ENCODE measurements at regions not wholly inside any gene's neighbourhood (a gene's known extent, or its start where the extent isn't known, plus 50 kb on each side); places are given as distances from the start of the nearest gene placed in this dataset.

DNA sequence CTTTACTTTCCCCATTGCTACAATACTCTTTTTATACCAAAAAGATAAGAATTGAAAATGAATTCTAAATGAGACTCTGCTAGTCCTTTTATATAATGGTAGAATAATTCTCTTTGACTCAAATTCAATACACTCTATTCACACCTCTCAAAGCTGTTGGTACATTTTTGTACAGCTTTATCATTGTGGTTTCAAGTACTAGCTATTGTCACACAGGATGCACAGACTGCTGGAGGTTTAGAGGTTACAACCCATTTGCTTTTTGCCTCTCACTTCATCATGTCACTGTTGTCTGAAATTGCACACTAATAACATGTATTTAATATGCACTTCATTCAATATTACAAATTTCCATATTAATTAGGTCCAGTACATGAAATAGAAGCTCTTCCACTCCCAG, 442.2 kb upstream of the ARID1B start (continued):
- TF ChIP-seq, protein P1, sequence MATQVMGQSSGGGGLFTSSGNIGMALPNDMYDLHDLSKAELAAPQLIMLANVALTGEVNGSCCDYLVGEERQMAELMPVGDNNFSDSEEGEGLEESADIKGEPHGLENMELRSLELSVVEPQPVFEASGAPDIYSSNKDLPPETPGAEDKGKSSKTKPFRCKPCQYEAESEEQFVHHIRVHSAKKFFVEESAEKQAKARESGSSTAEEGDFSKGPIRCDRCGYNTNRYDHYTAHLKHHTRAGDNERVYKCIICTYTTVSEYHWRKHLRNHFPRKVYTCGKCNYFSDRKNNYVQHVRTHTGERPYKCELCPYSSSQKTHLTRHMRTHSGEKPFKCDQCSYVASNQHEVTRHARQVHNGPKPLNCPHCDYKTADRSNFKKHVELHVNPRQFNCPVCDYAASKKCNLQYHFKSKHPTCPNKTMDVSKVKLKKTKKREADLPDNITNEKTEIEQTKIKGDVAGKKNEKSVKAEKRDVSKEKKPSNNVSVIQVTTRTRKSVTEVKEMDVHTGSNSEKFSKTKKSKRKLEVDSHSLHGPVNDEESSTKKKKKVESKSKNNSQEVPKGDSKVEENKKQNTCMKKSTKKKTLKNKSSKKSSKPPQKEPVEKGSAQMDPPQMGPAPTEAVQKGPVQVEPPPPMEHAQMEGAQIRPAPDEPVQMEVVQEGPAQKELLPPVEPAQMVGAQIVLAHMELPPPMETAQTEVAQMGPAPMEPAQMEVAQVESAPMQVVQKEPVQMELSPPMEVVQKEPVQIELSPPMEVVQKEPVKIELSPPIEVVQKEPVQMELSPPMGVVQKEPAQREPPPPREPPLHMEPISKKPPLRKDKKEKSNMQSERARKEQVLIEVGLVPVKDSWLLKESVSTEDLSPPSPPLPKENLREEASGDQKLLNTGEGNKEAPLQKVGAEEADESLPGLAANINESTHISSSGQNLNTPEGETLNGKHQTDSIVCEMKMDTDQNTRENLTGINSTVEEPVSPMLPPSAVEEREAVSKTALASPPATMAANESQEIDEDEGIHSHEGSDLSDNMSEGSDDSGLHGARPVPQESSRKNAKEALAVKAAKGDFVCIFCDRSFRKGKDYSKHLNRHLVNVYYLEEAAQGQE (IDR thresholded peaks at IDR 0.05; ENCODE audit: unreplicated experiment): no peak
- TF ChIP-seq JUNB (IDR thresholded peaks at IDR 0.05; ENCODE audit: unreplicated experiment) (no peak), EZH2phosphoT487 (IDR thresholded peaks at IDR 0.05; ENCODE audit: unreplicated experiment) (no peak)

- TF ChIP-seq ZNF114 (CRISPR knock-in tag; IDR thresholded peaks at IDR 0.05) (no peak), EZH2phosphoT487 (IDR thresholded peaks at IDR 0.05; ENCODE audit: unreplicated experiment) (no peak), POLR2AphosphoS5 (IDR thresholded peaks at IDR 0.05; ENCODE audit: low read depth) (no peak), ZNF331 (CRISPR knock-in tag; IDR thresholded peaks at IDR 0.05; ENCODE audit: low read depth) (no peak)
- TF ChIP-seq, protein P1 (IDR thresholded peaks at IDR 0.05; ENCODE audit: unreplicated experiment): no peak
- DNase-seq (ENCODE audit: low spot score) (no peak), ATAC-seq (no peak)
- Histone ChIP-seq H4K20me1 (replicated peaks; ENCODE audit: insufficient read depth) (no peaks in the 10 kb centered on the region), H3K36me3 (ENCODE audit: insufficient read depth) (no peaks in the 10 kb centered on the region), H3F3A (replicated peaks; ENCODE audit: low read depth) (no peaks in the 10 kb centered on the region), H3K4me2 (no peak overlapping the region), H3K79me2 (replicated peaks; ENCODE audit: insufficient read depth) (no peaks in the 10 kb centered on the region), H3K27me3 (ENCODE audit: insufficient read depth) (no peaks in the 10 kb centered on the region), H3K9me2 (ENCODE audit: insufficient read depth) (no peaks in the 10 kb centered on the region), H3K27ac (ENCODE audit: low read depth) (no peak overlapping the region), H3K4me1 (ENCODE audit: insufficient read depth) (no peaks in the 10 kb centered on the region), H3K4me3 (no peak overlapping the region), H2AFZ (no peak overlapping the region)
- no peaks in the 10 kb centered on the region for H3K4me1 Mint-ChIP-seq
- H3K27ac Mint-ChIP-seq: no peak overlapping the region
- H3K27me3 Mint-ChIP-seq (ENCODE audit: insufficient read depth, low read depth, poor library complexity): peaks cover 2% of the 10 kb centered on the region
- H3K9me3 Mint-ChIP-seq: no peaks in the 10 kb centered on the region; the same call in 2 of the 3 replicates
- no peak overlapping the region for H3K4me3 Mint-ChIP-seq
- no peaks in the 10 kb centered on the region for H3K36me3 Mint-ChIP-seq (ENCODE audit: low read depth)
Observed at GRCh38 chr6:156319707-156320106, 457.5 kb upstream of the ARID1B start.

Measured in GM23338 (cell line).